ENCODE measurements at regions not wholly inside any gene's neighbourhood (a gene's known extent, or its start where the extent isn't known, plus 50 kb on each side); places are given as distances from the start of the nearest gene placed in this dataset.

- FAIRE-seq (no peak), DNase-seq (ENCODE audit: insufficient read length) (no peak)
- no peak for TF ChIP-seq POLR2AphosphoS5 (IDR thresholded peaks at IDR 0.05; ENCODE audit: low read depth, low read length)
- no peak for TF ChIP-seq POLR2A (IDR thresholded peaks at IDR 0.05; ENCODE audit: low read depth, low read length)
- no peak for TF ChIP-seq TAF1 (IDR thresholded peaks at IDR 0.05; ENCODE audit: borderline replicate concordance, low read depth, low read length)
These were observed 117.7 kb downstream of the NUF2 start for GRCh38 chr1:163439471-163439870.

- no peak for FAIRE-seq
- DNase-seq (ENCODE audit: insufficient read length) = no peak
These were observed 118.3 kb downstream of the NUF2 start for GRCh38 chr1:163440090-163440489.

GRCh38 chr1:163442231-163442879 lies 120.6 kb downstream of the NUF2 start:
- TF ChIP-seq POLR2A (IDR thresholded peaks at IDR 0.05; ENCODE audit: low read depth, low read length) = no peak
- TF ChIP-seq TAF1 (IDR thresholded peaks at IDR 0.05; ENCODE audit: borderline replicate concordance, low read depth, low read length) = no peak
- TF ChIP-seq POLR2AphosphoS5 (IDR thresholded peaks at IDR 0.05; ENCODE audit: low read depth, low read length) = no peak
- no peak for DNase-seq (ENCODE audit: insufficient read length)
- no peak for FAIRE-seq

More at GRCh38 chr1:163440090-163440489, 118.3 kb downstream of the NUF2 start:
- no peak for TF ChIP-seq POLR2AphosphoS5 (IDR thresholded peaks at IDR 0.05; ENCODE audit: low read depth, low read length)
- no peak for TF ChIP-seq POLR2A (IDR thresholded peaks at IDR 0.05; ENCODE audit: low read depth, low read length)
- no peak for TF ChIP-seq TAF1 (IDR thresholded peaks at IDR 0.05; ENCODE audit: borderline replicate concordance, low read depth, low read length)

GRCh38 chr1:163442895-163443294 lies 121.1 kb downstream of the NUF2 start:
- no peak for TF ChIP-seq POLR2AphosphoS5 (IDR thresholded peaks at IDR 0.05; ENCODE audit: low read depth, low read length)
- no peak for TF ChIP-seq TAF1 (IDR thresholded peaks at IDR 0.05; ENCODE audit: borderline replicate concordance, low read depth, low read length)
- TF ChIP-seq POLR2A (IDR thresholded peaks at IDR 0.05; ENCODE audit: low read depth, low read length) = no peak
- FAIRE-seq (no peak), DNase-seq (ENCODE audit: insufficient read length) (no peak)

- no peak for FAIRE-seq
- TF ChIP-seq TAF1 (IDR thresholded peaks at IDR 0.05; ENCODE audit: borderline replicate concordance, low read depth, low read length) (no peak), POLR2AphosphoS5 (IDR thresholded peaks at IDR 0.05; ENCODE audit: low read depth, low read length) (no peak), POLR2A (IDR thresholded peaks at IDR 0.05; ENCODE audit: low read depth, low read length) (no peak)
- no peak for DNase-seq (ENCODE audit: insufficient read length)
These were observed 122.1 kb downstream of the NUF2 start for GRCh38 chr1:163443863-163444262.

GRCh38 chr1:163444665-163445064 lies 122.9 kb downstream of the NUF2 start:
- FAIRE-seq = no peak
- DNase-seq (ENCODE audit: insufficient read length) = no peak
- TF ChIP-seq POLR2A (IDR thresholded peaks at IDR 0.05; ENCODE audit: low read depth, low read length) = no peak

GRCh38 chr1:163450986-163451385 lies 129.2 kb downstream of the NUF2 start:
- FAIRE-seq (no peak), DNase-seq (ENCODE audit: insufficient read length) (no peak)
- no peak for TF ChIP-seq TAF1 (IDR thresholded peaks at IDR 0.05; ENCODE audit: borderline replicate concordance, low read depth, low read length)

GRCh38 chr1:163459539-163459938 lies 137.8 kb downstream of the NUF2 start:
- no peak for FAIRE-seq

GRCh38 chr1:163467289-163467688 lies 145.5 kb downstream of the NUF2 start:
- FAIRE-seq = no peak
- no peak for TF ChIP-seq TAF1 (IDR thresholded peaks at IDR 0.05; ENCODE audit: borderline replicate concordance, low read depth, low read length)
- no peak for TF ChIP-seq POLR2AphosphoS5 (IDR thresholded peaks at IDR 0.05; ENCODE audit: low read depth, low read length)
- no peak for TF ChIP-seq POLR2A (IDR thresholded peaks at IDR 0.05; ENCODE audit: low read depth, low read length)
- DNase-seq (ENCODE audit: insufficient read length) = no peak

More at GRCh38 chr1:163459539-163459938, 137.8 kb downstream of the NUF2 start:
- no peak for TF ChIP-seq TAF1 (IDR thresholded peaks at IDR 0.05; ENCODE audit: borderline replicate concordance, low read depth, low read length)
- no peak for TF ChIP-seq POLR2AphosphoS5 (IDR thresholded peaks at IDR 0.05; ENCODE audit: low read depth, low read length)
- TF ChIP-seq POLR2A (IDR thresholded peaks at IDR 0.05; ENCODE audit: low read depth, low read length) = no peak
- DNase-seq (ENCODE audit: insufficient read length) = no peak

- FAIRE-seq (no peak), DNase-seq (ENCODE audit: insufficient read length) (no peak)
- TF ChIP-seq POLR2A (IDR thresholded peaks at IDR 0.05; ENCODE audit: low read depth, low read length) = no peak
- TF ChIP-seq POLR2AphosphoS5 (IDR thresholded peaks at IDR 0.05; ENCODE audit: low read depth, low read length) = no peak
- no peak for TF ChIP-seq TAF1 (IDR thresholded peaks at IDR 0.05; ENCODE audit: borderline replicate concordance, low read depth, low read length)
These were observed 150.3 kb downstream of the NUF2 start for GRCh38 chr1:163471779-163472650.

- FAIRE-seq = no peak
- TF ChIP-seq POLR2AphosphoS5 (IDR thresholded peaks at IDR 0.05; ENCODE audit: low read depth, low read length) = no peak
- no peak for TF ChIP-seq POLR2A (IDR thresholded peaks at IDR 0.05; ENCODE audit: low read depth, low read length)
- TF ChIP-seq TAF1 (IDR thresholded peaks at IDR 0.05; ENCODE audit: borderline replicate concordance, low read depth, low read length) = no peak
- no peak for DNase-seq (ENCODE audit: insufficient read length)
These were observed 151.0 kb downstream of the NUF2 start for GRCh38 chr1:163472651-163473248.

Data from GM12892 (cell line).